ES-I3 (cell line): ENCODE measurements at regions not wholly inside any gene's neighbourhood (a gene's known extent, or its start where the extent isn't known, plus 50 kb on each side); places are given as distances from the start of the nearest gene placed in this dataset.
"Not testable (repeated sequence)": the region's sequence is repeated elsewhere in the genome, so short reads cannot be mapped to it uniquely, and the experiment has no call there.

Source experiments
- H3K36me3 ChIP-seq: 2 replicates; pipeline ENCODE4 v1.6.1; 2013; ENCODE audit warnings: mild to moderate bottlenecking, low read length, control low read depth, moderate library complexity; ENCODE audit not compliant: insufficient read depth
- H3K4me1 ChIP-seq: 2 replicates; pipeline ENCODE4 v1.6.1; 2013; ENCODE audit warnings: mild to moderate bottlenecking, control low read depth, low read length; ENCODE audit not compliant: insufficient read depth
- H3K9ac ChIP-seq: 2 replicates; pipeline ENCODE4 v1.6.1; 2013; ENCODE audit warnings: low read depth, mild to moderate bottlenecking, low read length, moderate library complexity
- H3K9me3 ChIP-seq: 2 replicates; pipeline ENCODE4 v1.6.1; 2013; ENCODE audit warnings: mild to moderate bottlenecking, low read length, moderate library complexity; ENCODE audit not compliant: control insufficient read depth, insufficient read depth

GRCh38 chr1:228940926-228941325 is 205.6 kb downstream of the RHOU start:
- H3K9me3 ChIP-seq = no peaks in the 10 kb centered on the region
- H3K36me3 ChIP-seq = no peaks in the 10 kb centered on the region
- H3K9ac ChIP-seq = no peak overlapping the region
- H3K4me1 ChIP-seq = peaks cover 14% of the 10 kb centered on the region; the same call in 1 of the 2 replicates

- Histone ChIP-seq H3K4me1 (peaks cover 14% of the 10 kb centered on the region; the same call in 1 of the 2 replicates), H3K36me3 (no peaks in the 10 kb centered on the region), H3K9ac (no peak overlapping the region), H3K9me3 (no peaks in the 10 kb centered on the region)
These were observed 206.4 kb downstream of the RHOU start for GRCh38 chr1:228941666-228942065.

DNA sequence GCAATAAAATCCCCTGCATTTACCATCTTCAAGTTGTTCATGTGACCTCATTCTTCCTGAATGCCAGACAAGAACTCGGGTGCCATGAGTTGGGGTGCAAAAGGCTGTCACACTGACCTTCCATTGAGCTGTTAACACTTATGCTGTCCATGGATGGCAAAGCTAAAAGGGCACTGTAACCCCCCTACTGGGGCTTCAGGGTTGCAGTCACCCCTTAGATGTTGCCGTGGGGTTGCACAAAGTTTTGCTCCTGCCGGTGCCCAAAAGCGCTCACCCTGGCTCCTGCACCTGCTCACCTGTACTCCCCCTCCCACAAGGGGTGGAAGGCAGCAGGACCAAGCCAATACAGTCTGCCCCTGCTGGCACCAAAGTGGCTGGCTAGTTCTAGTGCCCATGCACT is 208.2 kb downstream of the RHOU start:
- Histone ChIP-seq H3K36me3 (no peaks in the 10 kb centered on the region), H3K9ac (no peak overlapping the region), H3K4me1 (0 out of 2 replicates have a peak, but pooled peaks cover 2% of the 10 kb centered on the region), H3K9me3 (no peaks in the 10 kb centered on the region)

DNA sequence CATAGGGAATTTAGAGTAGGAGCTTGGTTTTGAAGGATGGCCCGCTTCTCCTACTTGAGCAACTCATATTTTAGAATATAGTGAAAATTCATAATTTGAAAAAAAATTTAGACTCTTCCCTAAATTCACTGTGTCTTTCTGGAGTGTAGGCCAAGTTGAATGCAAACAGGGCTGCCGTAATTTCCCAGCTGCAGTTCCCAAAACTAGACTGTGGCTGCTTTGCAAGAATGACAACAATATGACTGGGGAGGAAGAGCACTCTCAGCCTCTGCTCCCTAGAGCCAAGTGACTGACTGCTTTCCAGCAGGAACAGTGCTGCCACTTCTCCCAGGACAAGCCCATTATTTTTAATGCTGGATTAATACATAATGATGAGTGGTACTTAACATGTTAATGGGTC is 209.0 kb downstream of the RHOU start:
- Histone ChIP-seq H3K9me3 (no peaks in the 10 kb centered on the region), H3K4me1 (no peaks in the 10 kb centered on the region), H3K9ac (no peak overlapping the region), H3K36me3 (no peaks in the 10 kb centered on the region)

- Histone ChIP-seq H3K9ac (no peak overlapping the region), H3K9me3 (no peaks in the 10 kb centered on the region), H3K36me3 (no peaks in the 10 kb centered on the region), H3K4me1 (no peaks in the 10 kb centered on the region)
These were observed 209.7 kb downstream of the RHOU start for GRCh38 chr1:228944935-228945371.

DNA sequence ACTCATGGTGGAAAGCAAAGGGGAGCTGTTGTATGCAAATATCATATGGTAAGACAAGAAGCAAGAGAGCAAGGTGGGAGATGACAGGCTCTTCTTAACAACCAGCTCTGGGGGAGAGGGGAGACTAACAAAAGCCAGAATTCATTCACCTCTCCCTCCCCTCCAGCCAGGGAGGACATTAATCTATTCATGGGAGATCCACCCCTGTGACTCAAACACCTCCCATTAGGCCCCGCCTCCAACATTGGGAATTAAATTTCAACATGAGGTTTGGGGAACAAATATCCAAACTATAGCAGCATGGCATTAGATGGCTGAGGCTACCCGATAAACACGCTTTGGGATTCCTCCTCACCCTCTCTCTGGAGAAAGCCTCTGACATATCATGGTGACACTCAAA is 210.6 kb downstream of the RHOU start:
- Histone ChIP-seq H3K4me1 (no peaks in the 10 kb centered on the region), H3K36me3 (no peaks in the 10 kb centered on the region), H3K9ac (no peak overlapping the region), H3K9me3 (no peaks in the 10 kb centered on the region)

DNA sequence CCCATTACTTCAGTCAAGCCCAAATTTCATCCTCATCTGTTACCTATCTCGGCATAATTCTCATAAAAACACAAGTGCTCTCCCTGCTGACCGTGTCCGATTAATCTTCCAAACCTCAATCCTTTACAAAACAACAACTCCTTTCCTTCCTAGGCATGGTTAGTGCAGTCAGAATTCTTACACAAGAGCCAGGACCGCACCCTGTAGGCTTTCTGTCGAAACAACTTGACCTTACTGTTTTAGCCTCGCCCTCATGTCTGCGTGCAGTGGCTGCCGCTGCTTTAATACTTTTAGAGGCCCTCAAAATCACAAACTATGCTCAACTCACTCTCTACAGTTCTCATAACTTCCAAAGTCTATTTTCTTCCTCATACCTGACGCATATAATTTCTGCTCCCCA is 214.3 kb downstream of the RHOU start:
- not testable (repeated sequence) for H3K4me1 ChIP-seq, H3K9me3 ChIP-seq, H3K9ac ChIP-seq, H3K36me3 ChIP-seq

DNA sequence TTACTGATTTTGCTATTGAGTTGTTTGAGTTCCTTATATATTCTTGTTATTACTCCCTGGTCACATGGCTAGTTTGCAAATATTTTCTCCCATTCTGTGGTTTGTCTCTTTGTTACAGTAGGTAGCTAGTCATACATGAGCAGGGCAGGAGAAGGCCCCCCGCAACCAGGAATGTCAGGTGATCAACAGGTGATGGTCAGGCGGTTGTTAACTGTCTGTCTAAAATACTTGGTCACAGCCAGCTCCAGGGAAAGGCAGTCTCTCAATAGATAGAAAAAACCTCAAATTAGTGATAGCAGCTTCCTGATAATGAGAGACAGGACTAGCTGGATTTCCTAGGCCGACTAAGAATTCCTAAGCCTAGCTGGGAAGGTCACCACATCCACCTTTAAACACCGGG is 217.9 kb downstream of the RHOU start:
- H3K9ac ChIP-seq = no peak overlapping the region
- H3K9me3 ChIP-seq = no peaks in the 10 kb centered on the region; the same call in 1 of the 2 replicates
- no peaks in the 10 kb centered on the region for H3K4me1 ChIP-seq
- H3K36me3 ChIP-seq = no peaks in the 10 kb centered on the region

GRCh38 chr1:228953808-228954207 is 218.5 kb downstream of the RHOU start:
- H3K4me1 ChIP-seq, H3K36me3 ChIP-seq, H3K9ac ChIP-seq, H3K9me3 ChIP-seq: not testable (repeated sequence)

DNA sequence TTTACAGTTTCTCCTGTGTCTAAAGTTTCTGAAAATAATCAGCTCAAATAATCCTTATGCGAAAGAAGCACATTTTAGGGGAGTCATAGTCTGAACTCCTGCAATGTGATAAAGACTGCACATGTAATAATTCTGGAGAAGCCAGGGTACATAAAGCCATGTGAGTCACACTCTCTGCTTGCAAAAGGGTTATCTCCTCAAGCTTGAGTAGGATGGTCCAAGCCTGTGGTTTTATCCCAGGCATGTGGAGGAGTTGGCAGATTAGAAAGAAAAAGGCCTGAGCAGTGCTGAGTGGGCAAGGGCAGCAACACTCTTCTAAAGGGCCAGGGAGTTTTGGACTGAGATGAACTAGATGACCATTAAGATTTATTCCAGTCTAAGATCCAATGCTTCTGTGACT is 220.4 kb downstream of the RHOU start:
- no peaks in the 10 kb centered on the region for H3K36me3 ChIP-seq
- no peaks in the 10 kb centered on the region; the same call in 1 of the 2 replicates for H3K9me3 ChIP-seq
- H3K9ac ChIP-seq = no peak overlapping the region
- H3K4me1 ChIP-seq = no peaks in the 10 kb centered on the region

DNA sequence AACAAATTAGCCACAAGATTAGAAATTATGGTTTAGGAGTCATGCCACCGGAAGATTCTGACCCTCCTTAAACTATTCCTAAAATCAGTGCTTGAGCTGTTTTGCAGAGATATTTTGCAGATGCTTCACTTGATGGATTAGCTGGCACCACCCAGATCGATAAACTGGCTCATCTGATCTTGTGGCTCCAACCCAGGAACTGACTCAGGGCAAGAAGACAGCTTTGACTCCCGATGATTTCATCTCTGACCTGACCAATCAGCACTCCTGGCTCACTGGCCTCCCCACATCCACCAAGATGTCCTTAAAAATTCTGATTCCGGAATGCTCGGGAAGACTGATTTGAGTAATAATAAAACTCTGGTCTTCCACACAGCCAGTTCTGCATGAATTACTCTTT is 221.6 kb downstream of the RHOU start:
- no peaks in the 10 kb centered on the region for H3K4me1 ChIP-seq
- no peaks in the 10 kb centered on the region for H3K36me3 ChIP-seq
- H3K9ac ChIP-seq = no peak overlapping the region
- H3K9me3 ChIP-seq = no peaks in the 10 kb centered on the region; the same call in 1 of the 2 replicates

GRCh38 chr1:228957535-228957934 is 222.3 kb downstream of the RHOU start:
- Histone ChIP-seq H3K9me3 (no peaks in the 10 kb centered on the region; the same call in 1 of the 2 replicates), H3K36me3 (no peaks in the 10 kb centered on the region), H3K4me1 (no peaks in the 10 kb centered on the region), H3K9ac (no peak overlapping the region)

- Histone ChIP-seq H3K36me3 (no peaks in the 10 kb centered on the region), H3K9ac (no peak overlapping the region), H3K4me1 (no peaks in the 10 kb centered on the region), H3K9me3 (no peaks in the 10 kb centered on the region; the same call in 1 of the 2 replicates)
These were observed 222.8 kb downstream of the RHOU start for GRCh38 chr1:228958121-228958520.

DNA sequence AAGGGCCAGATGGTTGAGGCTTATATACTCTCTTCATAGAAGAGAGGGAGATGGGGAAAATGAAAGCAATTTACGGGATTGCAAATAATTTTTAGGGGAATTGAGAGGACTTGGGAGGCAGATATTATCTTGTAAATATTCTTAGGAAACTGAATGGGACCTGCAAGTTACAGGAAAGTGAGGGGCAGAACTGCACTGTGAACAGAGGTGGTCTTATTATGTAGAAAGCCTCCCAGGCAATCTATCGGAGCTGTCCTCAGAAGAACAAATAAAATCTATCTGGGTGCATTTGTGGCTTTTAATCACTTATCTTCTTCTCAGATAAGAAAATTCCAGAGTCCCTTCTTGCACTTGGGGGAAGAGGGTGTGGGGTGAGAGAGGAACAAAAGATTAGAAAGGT is 223.5 kb downstream of the RHOU start:
- Histone ChIP-seq H3K9me3 (no peaks in the 10 kb centered on the region; the same call in 1 of the 2 replicates), H3K4me1 (peaks cover 2% of the 10 kb centered on the region; the same call in 1 of the 2 replicates), H3K36me3 (no peaks in the 10 kb centered on the region), H3K9ac (no peak overlapping the region)

- no peaks in the 10 kb centered on the region for H3K9me3 ChIP-seq
- H3K4me1 ChIP-seq = peaks cover 12% of the 10 kb centered on the region; the same call in 1 of the 2 replicates
- no peaks in the 10 kb centered on the region for H3K36me3 ChIP-seq
- no peak overlapping the region for H3K9ac ChIP-seq
These were observed 225.4 kb downstream of the RHOU start for GRCh38 chr1:228960705-228961104.

DNA sequence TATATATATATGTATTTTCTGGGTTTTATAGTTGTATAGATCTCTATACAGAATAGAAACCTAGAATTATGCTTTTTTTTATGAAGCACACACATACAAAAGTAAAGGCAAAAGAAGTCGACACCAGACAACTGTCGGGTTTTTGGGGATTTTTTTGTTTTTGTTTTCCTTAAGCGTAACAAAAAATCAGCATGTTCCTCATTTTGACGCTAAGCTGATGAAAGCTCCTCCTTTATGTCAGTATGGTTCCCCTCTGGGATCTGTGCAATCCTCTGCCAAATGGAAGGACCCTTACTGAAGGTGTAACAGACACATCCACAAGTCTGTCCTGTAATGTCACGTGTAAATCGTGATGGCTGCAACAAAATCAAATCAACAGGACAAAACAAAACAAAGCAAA is 226.2 kb downstream of the RHOU start:
- no peaks in the 10 kb centered on the region for H3K9me3 ChIP-seq
- H3K9ac ChIP-seq = no peak overlapping the region
- H3K36me3 ChIP-seq = no peaks in the 10 kb centered on the region
- H3K4me1 ChIP-seq = peaks cover 12% of the 10 kb centered on the region; the same call in 1 of the 2 replicates
